ENCODE measurements at regions not wholly inside any gene's neighbourhood (a gene's known extent, or its start where the extent isn't known, plus 50 kb on each side); places are given as distances from the start of the nearest gene placed in this dataset.

GRCh38 chr6:22627644-22628043, 58.3 kb downstream of the HDGFL1 start:
- H3K9me3 ChIP-seq (ENCODE audit: control insufficient read depth, insufficient read depth, low read depth, low read length), result no peaks in the 10 kb centered on the region
- no peak overlapping the region for H3K27ac ChIP-seq (ENCODE audit: extremely low read depth, low read depth, low read length)
- ChIA-PET POLR2A (interaction anchor here (0.5 kb wide), 1 partner anchor 1184 kb away, joined by 3 read pairs; no protein-coding TSS in a partner anchor), CTCF (interaction anchor here (0.6 kb wide), 1 partner anchor 688 kb away, joined by 3 read pairs; no protein-coding TSS in a partner anchor)
- no peak for TF ChIP-seq ZNF544 (tag by site-specific recombination; IDR thresholded peaks at IDR 0.05)
- TF ChIP-seq ZXDB (tag by site-specific recombination; IDR thresholded peaks at IDR 0.05), result no peak
- no peak for TF ChIP-seq ZFHX2 (tag by site-specific recombination; conservative IDR thresholded peaks at IDR 0.05)
- no peak for TF ChIP-seq ZNF140 (tag by site-specific recombination; IDR thresholded peaks at IDR 0.05)
- TF ChIP-seq ZNF785 (tag by site-specific recombination; IDR thresholded peaks at IDR 0.05), result no peak
- TF ChIP-seq ZBTB11 (tag by site-specific recombination; conservative IDR thresholded peaks at IDR 0.05; ENCODE audit: low read depth), result no peak
- no peak for TF ChIP-seq SP2 (tag by site-specific recombination; IDR thresholded peaks at IDR 0.05)
- TF ChIP-seq ZFP69B (tag by site-specific recombination; IDR thresholded peaks at IDR 0.05), result no peak
- no peak for TF ChIP-seq IKZF3 (tag by site-specific recombination; IDR thresholded peaks at IDR 0.05)
- TF ChIP-seq SCRT2 (tag by site-specific recombination; IDR thresholded peaks at IDR 0.05), result no peak
- no peak for TF ChIP-seq ZNF449 (tag by site-specific recombination; IDR thresholded peaks at IDR 0.05)
- H3K36me3 ChIP-seq (ENCODE audit: control insufficient read depth in 2 of 2, insufficient read depth in 1 of 2, low read length in 2 of 2), result no peaks in the 10 kb centered on the region
- no peak overlapping the region for H3K4me3 ChIP-seq (ENCODE audit: low read depth, low read length)
- peaks cover 2% of the 10 kb centered on the region; the same call in 1 of the 2 replicates for H3K4me1 ChIP-seq (ENCODE audit: control insufficient read depth, insufficient read depth, low read length)

GRCh38 chr6:22631091-22631490, 61.7 kb downstream of the HDGFL1 start:
- TF ChIP-seq GLIS1 (tag by site-specific recombination; IDR thresholded peaks at IDR 0.05), result no peak
- TF ChIP-seq ZNF366 (tag by site-specific recombination; conservative IDR thresholded peaks at IDR 0.05), result no peak
- TF ChIP-seq ZNF747 (tag by site-specific recombination; IDR thresholded peaks at IDR 0.05), result no peak
- TF ChIP-seq ZNF138 (tag by site-specific recombination; IDR thresholded peaks at IDR 0.05; ENCODE audit: borderline replicate concordance), result no peak
- TF ChIP-seq ZNF24 (tag by site-specific recombination; IDR thresholded peaks at IDR 0.05), result no peak
- TF ChIP-seq KLF8 (tag by site-specific recombination; IDR thresholded peaks at IDR 0.05), result no peak
- TF ChIP-seq ZNF473 (tag by site-specific recombination; IDR thresholded peaks at IDR 0.05), result no peak
- TF ChIP-seq HOXA7 (CRISPR knock-in tag; IDR thresholded peaks at IDR 0.05; ENCODE audit: borderline replicate concordance), result no peak
- no peak for TF ChIP-seq ZBTB7A (tag by site-specific recombination; IDR thresholded peaks at IDR 0.05; ENCODE audit: low read depth)
- no peak for TF ChIP-seq SP2 (tag by site-specific recombination; IDR thresholded peaks at IDR 0.05)
- no peak for TF ChIP-seq ZNF223 (tag by site-specific recombination; IDR thresholded peaks at IDR 0.05)
- TF ChIP-seq KLF7 (tag by site-specific recombination; IDR thresholded peaks at IDR 0.05; ENCODE audit: borderline replicate concordance), result no peak
- TF ChIP-seq ZNF645 (tag by site-specific recombination; IDR thresholded peaks at IDR 0.05), result no peak
- TF ChIP-seq PRDM1 (tag by site-specific recombination; IDR thresholded peaks at IDR 0.05), result no peak
- no peak for TF ChIP-seq ZNF114 (tag by site-specific recombination; IDR thresholded peaks at IDR 0.05)
- no peak for TF ChIP-seq PRDM6 (tag by site-specific recombination; IDR thresholded peaks at IDR 0.05)
- TF ChIP-seq ZNF184 (tag by site-specific recombination; IDR thresholded peaks at IDR 0.05), result no peak
- TF ChIP-seq YY1 (tag by site-specific recombination; IDR thresholded peaks at IDR 0.05), result no peak
- Histone ChIP-seq H3K36me3 (ENCODE audit: control insufficient read depth in 2 of 2, insufficient read depth in 1 of 2, low read length in 2 of 2) (no peaks in the 10 kb centered on the region), H3K9me3 (ENCODE audit: control insufficient read depth, insufficient read depth, low read depth, low read length) (no peaks in the 10 kb centered on the region), H3K4me3 (ENCODE audit: low read depth, low read length) (no peak overlapping the region), H3K27ac (ENCODE audit: extremely low read depth, low read depth, low read length) (no peak overlapping the region), H3K4me1 (ENCODE audit: control insufficient read depth, insufficient read depth, low read length) (peaks cover 2% of the 10 kb centered on the region; the same call in 1 of the 2 replicates)
- ChIA-PET POLR2A (no interaction called here), CTCF (no interaction called here)
